PFSK-1 (cell line): ENCODE measurements at regions not wholly inside any gene's neighbourhood (a gene's known extent, or its start where the extent isn't known, plus 50 kb on each side); places are given as distances from the start of the nearest gene placed in this dataset.

Source experiments
- POLR2AphosphoS5 ChIP-seq: IDR thresholded peaks from 2 replicates; pipeline ENCODE4 v1.6.1; 2012; ENCODE audit warnings: low read depth, mild to moderate bottlenecking, control low read depth, low read length, moderate library complexity
- SIN3A ChIP-seq: IDR thresholded peaks from 2 replicates; pipeline ENCODE4 v1.6.1; 2012; ENCODE audit warnings: mild to moderate bottlenecking, low read length, moderate library complexity, borderline replicate concordance; ENCODE audit not compliant: insufficient read depth
- TAF1 ChIP-seq: IDR thresholded peaks from 2 replicates; pipeline ENCODE4 v1.6.1; 2012; ENCODE audit warnings: low read length, control low read depth, borderline replicate concordance; ENCODE audit not compliant: insufficient read depth
- TF ChIP-seq, protein P1 (sequence below), 2 experiments: IDR thresholded peaks; 2 replicates each; pipeline versions ENCODE4 v1.6.1 to v1.8.0; 2011 to 2012; ENCODE audit warnings: low read depth in 2 of 2, low read length in 2 of 2, control low read depth in 1 of 2, inconsistent platforms in 1 of 2, mild to moderate bottlenecking in 1 of 2, moderate library complexity in 1 of 2; ENCODE audit not compliant: insufficient read depth in 1 of 2

DNA sequence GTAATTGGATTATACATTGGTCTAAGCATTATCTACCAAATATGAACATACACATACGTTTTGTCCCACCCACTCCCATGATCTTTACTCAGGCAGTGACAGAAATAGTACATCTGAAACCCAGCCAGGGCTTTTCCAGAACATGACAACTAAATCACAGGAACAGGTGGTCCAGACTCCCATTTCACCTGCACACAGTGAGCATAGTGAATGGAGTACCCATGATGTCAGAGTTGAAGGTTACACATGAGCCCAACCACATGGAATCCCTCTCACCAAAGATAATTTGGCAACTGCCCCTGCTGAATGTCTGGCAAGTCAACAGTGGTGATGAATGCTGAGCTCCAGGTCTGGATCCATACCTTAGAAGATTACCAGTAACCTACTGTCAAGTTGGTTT is 411.9 kb upstream of the LUZP2 start:
- TF ChIP-seq, protein P1, sequence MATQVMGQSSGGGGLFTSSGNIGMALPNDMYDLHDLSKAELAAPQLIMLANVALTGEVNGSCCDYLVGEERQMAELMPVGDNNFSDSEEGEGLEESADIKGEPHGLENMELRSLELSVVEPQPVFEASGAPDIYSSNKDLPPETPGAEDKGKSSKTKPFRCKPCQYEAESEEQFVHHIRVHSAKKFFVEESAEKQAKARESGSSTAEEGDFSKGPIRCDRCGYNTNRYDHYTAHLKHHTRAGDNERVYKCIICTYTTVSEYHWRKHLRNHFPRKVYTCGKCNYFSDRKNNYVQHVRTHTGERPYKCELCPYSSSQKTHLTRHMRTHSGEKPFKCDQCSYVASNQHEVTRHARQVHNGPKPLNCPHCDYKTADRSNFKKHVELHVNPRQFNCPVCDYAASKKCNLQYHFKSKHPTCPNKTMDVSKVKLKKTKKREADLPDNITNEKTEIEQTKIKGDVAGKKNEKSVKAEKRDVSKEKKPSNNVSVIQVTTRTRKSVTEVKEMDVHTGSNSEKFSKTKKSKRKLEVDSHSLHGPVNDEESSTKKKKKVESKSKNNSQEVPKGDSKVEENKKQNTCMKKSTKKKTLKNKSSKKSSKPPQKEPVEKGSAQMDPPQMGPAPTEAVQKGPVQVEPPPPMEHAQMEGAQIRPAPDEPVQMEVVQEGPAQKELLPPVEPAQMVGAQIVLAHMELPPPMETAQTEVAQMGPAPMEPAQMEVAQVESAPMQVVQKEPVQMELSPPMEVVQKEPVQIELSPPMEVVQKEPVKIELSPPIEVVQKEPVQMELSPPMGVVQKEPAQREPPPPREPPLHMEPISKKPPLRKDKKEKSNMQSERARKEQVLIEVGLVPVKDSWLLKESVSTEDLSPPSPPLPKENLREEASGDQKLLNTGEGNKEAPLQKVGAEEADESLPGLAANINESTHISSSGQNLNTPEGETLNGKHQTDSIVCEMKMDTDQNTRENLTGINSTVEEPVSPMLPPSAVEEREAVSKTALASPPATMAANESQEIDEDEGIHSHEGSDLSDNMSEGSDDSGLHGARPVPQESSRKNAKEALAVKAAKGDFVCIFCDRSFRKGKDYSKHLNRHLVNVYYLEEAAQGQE (IDR thresholded peaks at IDR 0.05; ENCODE audit: insufficient read depth in 1 of 2, low read depth in 2 of 2, low read length in 2 of 2), result no peak
- TF ChIP-seq TAF1 (no peak), SIN3A (no peak), POLR2AphosphoS5 (no peak)
